Activated CD4-positive, alpha-beta memory T cell treated with anti-CD3 and anti-CD28 coated beads for 36 hours (primary cell): ENCODE measurements at regions not wholly inside any gene's neighbourhood (a gene's known extent, or its start where the extent isn't known, plus 50 kb on each side); places are given as distances from the start of the nearest gene placed in this dataset.
"Not testable (repeated sequence)": the region's sequence is repeated elsewhere in the genome, so short reads cannot be mapped to it uniquely, and the experiment has no call there.

Experiments used
- CTCF ChIA-PET: fragments of 350-600 bp; sonication (Branson Sonifier 250); formaldehyde crosslinking; loops from one replicate; lab custom pipeline; 2021; ENCODE audit warnings: antibody characterized with exemption, inconsistent platforms; lab: Charles Lee
- POLR2A ChIA-PET: fragments of 350-600 bp; sonication (Branson Sonifier 250); formaldehyde crosslinking; loops from one replicate; lab custom pipeline; 2021; ENCODE audit warnings: antibody characterized with exemption; lab: Charles Lee
- DNase-seq: peaks from one replicate; pipeline ENCODE4 v3.0.0-alpha.2; 2020
- H3K27ac Mint-ChIP-seq: one replicate; pipeline ENCODE4 v1.8.0; 2021; ENCODE audit warnings: mixed read lengths
- H3K27me3 Mint-ChIP-seq: one replicate; pipeline ENCODE4 v1.8.0; 2021; ENCODE audit warnings: mixed read lengths
- H3K36me3 Mint-ChIP-seq: one replicate; pipeline ENCODE4 v1.8.0; 2021; ENCODE audit warnings: mixed read lengths
- H3K4me1 Mint-ChIP-seq: one replicate; pipeline ENCODE4 v1.8.0; 2021; ENCODE audit warnings: low read depth, mixed read lengths
- H3K4me3 Mint-ChIP-seq: one replicate; pipeline ENCODE4 v1.8.0; 2021; ENCODE audit warnings: mild to moderate bottlenecking, mixed read lengths
- H3K9me3 Mint-ChIP-seq: one replicate; pipeline ENCODE4 v1.8.0; 2021; ENCODE audit warnings: mixed read lengths
- intact Hi-C: fragments of 100-400 bp; cut with micrococcal nuclease; formaldehyde crosslinking; loops from one replicate; pipeline ENCODE4 v1.15.1; 2023

GRCh38 chr10:3313784-3314444 lies 141.3 kb upstream of the PITRM1 start:
- CTCF ChIA-PET, result interaction anchor here (0.7 kb wide), 1 partner anchor 1527 kb away, joined by 3 read pairs; no protein-coding TSS in a partner anchor
- POLR2A ChIA-PET, result interaction anchor here (0.5 kb wide), 1 partner anchor 350 kb away, joined by 4 read pairs; no protein-coding TSS in a partner anchor
- H3K4me1 Mint-ChIP-seq, H3K4me3 Mint-ChIP-seq, H3K27ac Mint-ChIP-seq, H3K36me3 Mint-ChIP-seq, H3K9me3 Mint-ChIP-seq, intact Hi-C loops: not testable (repeated sequence)
- peaks cover 26% of the 10 kb centered on the region for H3K27me3 Mint-ChIP-seq
- DNase-seq, result peak; percentile 31

GRCh38 chr10:3312403-3312940 lies 139.9 kb upstream of the PITRM1 start:
- intact Hi-C loops, result no loop called here
- Mint-ChIP-seq H3K27me3 (peaks cover 27% of the 10 kb centered on the region), H3K27ac (no peak overlapping the region), H3K9me3 (no peaks in the 10 kb centered on the region), H3K4me1 (peaks cover 6% of the 10 kb centered on the region), H3K4me3 (no peak overlapping the region), H3K36me3 (no peaks in the 10 kb centered on the region)
- ChIA-PET POLR2A (no interaction called here), CTCF (no interaction called here)
- DNase-seq, result no peak

- ChIA-PET CTCF (interaction anchor here (1.5 kb wide), 1 partner anchor 465 kb away, joined by 3 read pairs; no protein-coding TSS in a partner anchor), POLR2A (no interaction called here)
- Mint-ChIP-seq H3K36me3 (no peaks in the 10 kb centered on the region), H3K27ac (no peak overlapping the region), H3K9me3 (no peaks in the 10 kb centered on the region), H3K4me3 (no peak overlapping the region), H3K4me1 (peaks cover 6% of the 10 kb centered on the region), H3K27me3 (peaks cover 24% of the 10 kb centered on the region)
- intact Hi-C loops, result no loop called here
- no peak for DNase-seq
Observed at GRCh38 chr10:3310016-3310784, 137.6 kb upstream of the PITRM1 start.

DNA sequence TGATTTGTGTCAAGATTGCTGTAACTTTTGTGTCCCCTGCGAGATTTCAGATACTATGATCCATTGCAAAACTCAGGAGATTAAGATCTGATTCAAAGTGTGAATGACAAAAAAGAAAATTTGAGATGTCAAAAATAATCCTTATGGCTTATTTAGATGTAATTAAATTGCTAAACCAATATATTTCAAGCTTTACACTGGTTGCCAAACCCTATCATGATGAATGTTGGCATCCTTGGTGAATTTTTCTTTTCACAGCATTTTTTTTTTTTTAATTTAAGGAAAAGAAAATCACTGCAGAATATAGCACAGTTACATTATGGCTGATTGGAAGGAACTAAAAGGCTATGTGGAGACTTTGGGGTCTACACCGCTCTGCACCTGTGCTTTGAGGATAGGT lies 133.5 kb upstream of the PITRM1 start:
- no peaks in the 10 kb centered on the region for H3K4me1 Mint-ChIP-seq
- CTCF ChIA-PET, result no interaction called here
- H3K27me3 Mint-ChIP-seq, result peaks cover 19% of the 10 kb centered on the region
- POLR2A ChIA-PET, result no interaction called here
- intact Hi-C loops, result no loop called here
- no peaks in the 10 kb centered on the region for H3K36me3 Mint-ChIP-seq
- DNase-seq, result no peak
- no peak overlapping the region for H3K4me3 Mint-ChIP-seq
- no peak overlapping the region for H3K27ac Mint-ChIP-seq
- no peaks in the 10 kb centered on the region for H3K9me3 Mint-ChIP-seq

GRCh38 chr10:3295582-3296151 lies 123.1 kb upstream of the PITRM1 start:
- H3K27me3 Mint-ChIP-seq, result peaks cover 6% of the 10 kb centered on the region
- POLR2A ChIA-PET, result no interaction called here
- CTCF ChIA-PET, result no interaction called here
- no peak overlapping the region for H3K27ac Mint-ChIP-seq
- H3K4me3 Mint-ChIP-seq, result no peak overlapping the region
- intact Hi-C loops, result no loop called here
- DNase-seq, result no peak
- H3K4me1 Mint-ChIP-seq, result no peaks in the 10 kb centered on the region
- no peaks in the 10 kb centered on the region for H3K9me3 Mint-ChIP-seq
- H3K36me3 Mint-ChIP-seq, result no peaks in the 10 kb centered on the region

DNA sequence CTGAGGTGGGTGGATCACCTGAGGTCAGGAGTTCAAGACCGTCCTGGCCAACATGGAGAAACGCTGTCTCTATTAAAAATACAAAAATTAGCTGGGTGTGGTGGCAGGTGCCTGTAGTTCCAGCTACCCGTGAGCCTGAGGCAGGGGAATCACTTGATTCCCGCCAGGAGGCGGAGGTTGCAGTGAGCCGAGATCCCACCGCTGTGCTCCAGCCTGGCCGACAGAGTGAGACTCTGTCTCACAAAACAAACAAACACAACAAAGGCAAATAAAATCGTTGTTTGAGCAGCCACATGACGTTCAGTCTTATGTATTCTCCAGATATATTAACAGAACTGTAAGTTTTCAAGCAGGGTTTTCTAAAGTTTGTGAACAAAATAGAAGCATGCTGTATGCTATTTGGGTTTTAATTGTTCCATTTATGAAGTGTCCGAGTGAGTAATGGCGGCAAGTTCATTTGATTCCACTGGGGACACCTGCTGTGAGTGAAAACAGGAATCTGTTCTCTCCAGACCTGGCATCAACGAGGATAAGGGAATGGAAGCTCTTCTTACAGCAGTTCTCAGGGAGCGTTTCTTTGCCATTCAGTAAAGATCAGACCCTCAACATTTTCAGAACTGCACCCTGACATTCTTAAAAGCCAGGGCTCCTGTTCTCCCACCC lies 122.5 kb upstream of the PITRM1 start:
- ChIA-PET CTCF (no interaction called here), POLR2A (no interaction called here)
- Mint-ChIP-seq H3K36me3 (no peaks in the 10 kb centered on the region), H3K4me3 (no peak overlapping the region), H3K27me3 (peaks cover 6% of the 10 kb centered on the region), H3K27ac (no peak overlapping the region), H3K4me1 (no peaks in the 10 kb centered on the region), H3K9me3 (no peaks in the 10 kb centered on the region)
- intact Hi-C loops, result no loop called here
- no peak for DNase-seq

- no peak overlapping the region for H3K27ac Mint-ChIP-seq
Observed at GRCh38 chr10:3293581-3294431, 121.2 kb upstream of the PITRM1 start.

DNA sequence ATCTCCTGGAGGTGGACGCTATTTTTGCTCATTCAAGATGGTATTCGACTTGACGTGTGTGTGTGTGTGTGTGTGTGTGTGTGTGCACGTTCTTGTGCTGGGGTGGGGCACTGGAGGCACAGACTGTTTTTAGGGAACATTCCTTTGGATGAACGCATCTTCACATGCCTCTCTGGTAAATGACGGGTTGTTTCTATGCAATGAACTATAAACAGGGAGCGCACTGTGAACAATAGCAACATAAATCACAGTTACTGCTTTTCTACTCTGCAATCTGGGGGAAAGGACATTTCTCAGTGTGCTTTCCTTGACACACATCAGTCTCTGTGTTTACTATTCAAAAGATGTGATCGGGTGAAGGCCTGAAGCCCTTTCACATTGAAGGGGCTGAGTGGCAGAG lies 120.1 kb upstream of the PITRM1 start:
- CTCF ChIA-PET, result no interaction called here
- H3K27ac Mint-ChIP-seq, result no peak overlapping the region
- no peak for DNase-seq
- no peaks in the 10 kb centered on the region for H3K4me1 Mint-ChIP-seq
- intact Hi-C loops, result no loop called here
- peaks cover 6% of the 10 kb centered on the region for H3K27me3 Mint-ChIP-seq
- H3K36me3 Mint-ChIP-seq, result no peaks in the 10 kb centered on the region
- H3K9me3 Mint-ChIP-seq, result no peaks in the 10 kb centered on the region
- POLR2A ChIA-PET, result no interaction called here
- H3K4me3 Mint-ChIP-seq, result no peak overlapping the region

More at GRCh38 chr10:3293581-3294431, 121.2 kb upstream of the PITRM1 start:
- no peaks in the 10 kb centered on the region for H3K9me3 Mint-ChIP-seq
- POLR2A ChIA-PET, result no interaction called here
- intact Hi-C loops, result no loop called here
- DNase-seq, result no peak
- H3K36me3 Mint-ChIP-seq, result no peaks in the 10 kb centered on the region
- peaks cover 6% of the 10 kb centered on the region for H3K27me3 Mint-ChIP-seq
- H3K4me3 Mint-ChIP-seq, result no peak overlapping the region
- CTCF ChIA-PET, result no interaction called here
- no peaks in the 10 kb centered on the region for H3K4me1 Mint-ChIP-seq

- ChIA-PET POLR2A (no interaction called here), CTCF (no interaction called here)
- no peaks in the 10 kb centered on the region for H3K36me3 Mint-ChIP-seq
- no peak overlapping the region for H3K4me3 Mint-ChIP-seq
- peaks cover 6% of the 10 kb centered on the region for H3K27me3 Mint-ChIP-seq
- no peaks in the 10 kb centered on the region for H3K9me3 Mint-ChIP-seq
- no peak overlapping the region for H3K27ac Mint-ChIP-seq
- no peak for DNase-seq
- H3K4me1 Mint-ChIP-seq, result no peaks in the 10 kb centered on the region
- intact Hi-C loops, result no loop called here
Observed at GRCh38 chr10:3290550-3290949, 118.0 kb upstream of the PITRM1 start.

DNA sequence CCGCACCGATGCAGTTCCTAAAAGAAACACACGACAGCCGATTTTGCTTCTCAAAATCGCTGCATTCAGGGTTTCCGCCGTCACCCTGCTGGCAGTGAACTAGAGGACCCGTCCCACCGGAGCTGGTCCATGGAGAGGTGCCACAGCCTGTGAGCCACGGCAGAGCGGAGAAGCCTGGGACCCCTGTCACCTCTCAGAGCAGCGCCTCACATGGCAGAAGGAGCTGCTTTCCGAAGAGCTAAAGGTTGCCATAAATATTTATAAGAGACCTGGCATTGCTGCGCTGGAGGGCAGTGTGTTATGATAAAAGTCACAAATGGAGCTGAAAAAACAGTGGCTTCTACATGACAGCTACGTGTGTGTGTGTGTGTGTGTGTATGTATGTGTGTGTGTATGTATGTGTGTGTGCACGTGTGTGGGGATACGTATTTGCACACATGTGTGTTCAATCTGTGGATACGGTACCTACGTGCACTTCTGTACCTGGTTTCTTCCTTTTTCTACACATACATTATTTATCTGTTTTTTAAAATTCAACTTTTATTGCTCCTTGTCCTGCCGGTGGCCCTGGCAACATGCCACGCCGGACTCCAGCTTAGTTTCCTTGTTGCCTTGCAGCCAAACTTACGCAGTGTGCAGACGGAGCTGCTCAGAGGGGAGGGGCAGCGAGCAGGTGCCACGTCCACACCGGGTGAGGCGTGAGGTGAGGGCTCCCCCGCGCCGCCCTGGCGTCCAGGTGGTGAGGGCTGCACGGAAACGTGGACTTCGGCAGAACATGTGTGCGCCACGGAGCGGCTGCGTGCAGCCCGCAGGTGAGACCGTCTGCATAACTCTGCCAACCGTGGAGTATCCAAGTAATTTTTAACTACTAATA lies 115.2 kb upstream of the PITRM1 start:
- POLR2A ChIA-PET, result no interaction called here
- H3K27ac Mint-ChIP-seq, result no peak overlapping the region
- peaks cover 3% of the 10 kb centered on the region for H3K27me3 Mint-ChIP-seq
- DNase-seq, result no peak
- no peak overlapping the region for H3K4me3 Mint-ChIP-seq
- H3K9me3 Mint-ChIP-seq, result no peaks in the 10 kb centered on the region
- CTCF ChIA-PET, result no interaction called here
- H3K36me3 Mint-ChIP-seq, result no peaks in the 10 kb centered on the region
- intact Hi-C loops, result no loop called here
- H3K4me1 Mint-ChIP-seq, result no peaks in the 10 kb centered on the region

DNA sequence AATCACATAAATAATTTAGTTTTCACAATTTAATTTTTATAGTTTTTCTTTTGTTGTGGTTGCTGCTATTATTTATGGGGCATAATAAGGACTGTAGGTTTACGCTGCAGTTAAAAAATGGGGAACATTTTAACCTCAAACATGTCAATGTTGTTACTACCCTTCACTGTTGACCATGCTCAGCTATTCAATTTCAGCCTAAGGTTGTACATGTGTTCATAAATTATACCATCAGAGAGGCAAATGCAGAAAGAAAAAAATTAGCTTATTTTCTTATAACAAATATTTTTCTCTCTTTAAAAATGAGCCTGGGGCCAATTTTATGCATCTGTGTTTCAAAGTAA lies 110.1 kb upstream of the PITRM1 start:
- no peak for DNase-seq
- POLR2A ChIA-PET, result no interaction called here
- no peaks in the 10 kb centered on the region for H3K4me1 Mint-ChIP-seq
- intact Hi-C loops, result no loop called here
- H3K4me3 Mint-ChIP-seq, result no peak overlapping the region
- no peak overlapping the region for H3K27ac Mint-ChIP-seq
- no peaks in the 10 kb centered on the region for H3K36me3 Mint-ChIP-seq
- no peaks in the 10 kb centered on the region for H3K9me3 Mint-ChIP-seq
- CTCF ChIA-PET, result no interaction called here
- H3K27me3 Mint-ChIP-seq, result peaks cover 4% of the 10 kb centered on the region
